ENCODE measurements at regions not wholly inside any gene's neighbourhood (a gene's known extent, or its start where the extent isn't known, plus 50 kb on each side); places are given as distances from the start of the nearest gene placed in this dataset.

DNA sequence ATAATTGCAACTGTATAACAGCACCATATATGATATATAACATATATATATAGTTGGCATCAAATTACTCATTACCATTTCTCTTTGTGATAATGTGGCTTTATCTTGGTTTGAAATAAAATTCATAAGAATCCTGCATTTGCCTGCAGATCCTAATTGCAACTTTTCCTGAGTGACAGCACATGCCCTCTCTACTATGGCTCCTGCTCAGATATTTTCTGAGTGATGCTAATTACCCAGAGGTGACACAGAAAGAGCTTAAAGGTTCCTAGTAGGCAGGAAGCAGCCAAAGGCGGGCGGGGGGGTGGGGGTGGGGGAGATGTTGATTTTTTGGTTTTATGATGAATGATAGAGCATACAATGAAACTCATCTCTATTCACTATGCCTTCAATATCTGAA lies 370.6 kb downstream of the MFSD1 start:
- Histone ChIP-seq H3F3A (replicated peaks; ENCODE audit: low read depth) (no peaks in the 10 kb centered on the region), H2AFZ (no peak overlapping the region), H3K36me3 (ENCODE audit: insufficient read depth) (no peaks in the 10 kb centered on the region), H3K79me2 (replicated peaks; ENCODE audit: insufficient read depth) (no peaks in the 10 kb centered on the region), H3K27me3 (ENCODE audit: insufficient read depth) (no peaks in the 10 kb centered on the region), H3K27ac (ENCODE audit: low read depth) (no peak overlapping the region), H3K4me1 (ENCODE audit: insufficient read depth) (no peaks in the 10 kb centered on the region), H3K4me2 (no peak overlapping the region), H3K4me3 (no peak overlapping the region), H3K9me2 (ENCODE audit: insufficient read depth) (0 out of 2 replicates have a peak, but pooled peaks cover 2% of the 10 kb centered on the region), H4K20me1 (replicated peaks; ENCODE audit: insufficient read depth) (no peaks in the 10 kb centered on the region)
- no peak overlapping the region for H3K4me3 Mint-ChIP-seq
- TF ChIP-seq CREB1 (CRISPR knock-in tag; IDR thresholded peaks at IDR 0.05; ENCODE audit: low read depth) (no peak), EZH2 (IDR thresholded peaks at IDR 0.05; ENCODE audit: low read depth, unreplicated experiment) (no peak), EZH2phosphoT487 (IDR thresholded peaks at IDR 0.05; ENCODE audit: unreplicated experiment) (no peak), ZNF331 (CRISPR knock-in tag; IDR thresholded peaks at IDR 0.05; ENCODE audit: low read depth) (no peak), POLR2AphosphoS5 (IDR thresholded peaks at IDR 0.05; ENCODE audit: low read depth) (no peak), ZNF114 (CRISPR knock-in tag; IDR thresholded peaks at IDR 0.05) (no peak), NANOG (IDR thresholded peaks at IDR 0.05; ENCODE audit: borderline replicate concordance) (no peak), STAT1 (IDR thresholded peaks at IDR 0.05; ENCODE audit: unreplicated experiment) (no peak), JUNB (IDR thresholded peaks at IDR 0.05; ENCODE audit: unreplicated experiment) (no peak)
- TF ChIP-seq, protein P1, sequence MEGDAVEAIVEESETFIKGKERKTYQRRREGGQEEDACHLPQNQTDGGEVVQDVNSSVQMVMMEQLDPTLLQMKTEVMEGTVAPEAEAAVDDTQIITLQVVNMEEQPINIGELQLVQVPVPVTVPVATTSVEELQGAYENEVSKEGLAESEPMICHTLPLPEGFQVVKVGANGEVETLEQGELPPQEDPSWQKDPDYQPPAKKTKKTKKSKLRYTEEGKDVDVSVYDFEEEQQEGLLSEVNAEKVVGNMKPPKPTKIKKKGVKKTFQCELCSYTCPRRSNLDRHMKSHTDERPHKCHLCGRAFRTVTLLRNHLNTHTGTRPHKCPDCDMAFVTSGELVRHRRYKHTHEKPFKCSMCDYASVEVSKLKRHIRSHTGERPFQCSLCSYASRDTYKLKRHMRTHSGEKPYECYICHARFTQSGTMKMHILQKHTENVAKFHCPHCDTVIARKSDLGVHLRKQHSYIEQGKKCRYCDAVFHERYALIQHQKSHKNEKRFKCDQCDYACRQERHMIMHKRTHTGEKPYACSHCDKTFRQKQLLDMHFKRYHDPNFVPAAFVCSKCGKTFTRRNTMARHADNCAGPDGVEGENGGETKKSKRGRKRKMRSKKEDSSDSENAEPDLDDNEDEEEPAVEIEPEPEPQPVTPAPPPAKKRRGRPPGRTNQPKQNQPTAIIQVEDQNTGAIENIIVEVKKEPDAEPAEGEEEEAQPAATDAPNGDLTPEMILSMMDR (conservative IDR thresholded peaks at IDR 0.05; ENCODE audit: low read depth in 2 of 2), result no peak
- TF ChIP-seq, protein P2, sequence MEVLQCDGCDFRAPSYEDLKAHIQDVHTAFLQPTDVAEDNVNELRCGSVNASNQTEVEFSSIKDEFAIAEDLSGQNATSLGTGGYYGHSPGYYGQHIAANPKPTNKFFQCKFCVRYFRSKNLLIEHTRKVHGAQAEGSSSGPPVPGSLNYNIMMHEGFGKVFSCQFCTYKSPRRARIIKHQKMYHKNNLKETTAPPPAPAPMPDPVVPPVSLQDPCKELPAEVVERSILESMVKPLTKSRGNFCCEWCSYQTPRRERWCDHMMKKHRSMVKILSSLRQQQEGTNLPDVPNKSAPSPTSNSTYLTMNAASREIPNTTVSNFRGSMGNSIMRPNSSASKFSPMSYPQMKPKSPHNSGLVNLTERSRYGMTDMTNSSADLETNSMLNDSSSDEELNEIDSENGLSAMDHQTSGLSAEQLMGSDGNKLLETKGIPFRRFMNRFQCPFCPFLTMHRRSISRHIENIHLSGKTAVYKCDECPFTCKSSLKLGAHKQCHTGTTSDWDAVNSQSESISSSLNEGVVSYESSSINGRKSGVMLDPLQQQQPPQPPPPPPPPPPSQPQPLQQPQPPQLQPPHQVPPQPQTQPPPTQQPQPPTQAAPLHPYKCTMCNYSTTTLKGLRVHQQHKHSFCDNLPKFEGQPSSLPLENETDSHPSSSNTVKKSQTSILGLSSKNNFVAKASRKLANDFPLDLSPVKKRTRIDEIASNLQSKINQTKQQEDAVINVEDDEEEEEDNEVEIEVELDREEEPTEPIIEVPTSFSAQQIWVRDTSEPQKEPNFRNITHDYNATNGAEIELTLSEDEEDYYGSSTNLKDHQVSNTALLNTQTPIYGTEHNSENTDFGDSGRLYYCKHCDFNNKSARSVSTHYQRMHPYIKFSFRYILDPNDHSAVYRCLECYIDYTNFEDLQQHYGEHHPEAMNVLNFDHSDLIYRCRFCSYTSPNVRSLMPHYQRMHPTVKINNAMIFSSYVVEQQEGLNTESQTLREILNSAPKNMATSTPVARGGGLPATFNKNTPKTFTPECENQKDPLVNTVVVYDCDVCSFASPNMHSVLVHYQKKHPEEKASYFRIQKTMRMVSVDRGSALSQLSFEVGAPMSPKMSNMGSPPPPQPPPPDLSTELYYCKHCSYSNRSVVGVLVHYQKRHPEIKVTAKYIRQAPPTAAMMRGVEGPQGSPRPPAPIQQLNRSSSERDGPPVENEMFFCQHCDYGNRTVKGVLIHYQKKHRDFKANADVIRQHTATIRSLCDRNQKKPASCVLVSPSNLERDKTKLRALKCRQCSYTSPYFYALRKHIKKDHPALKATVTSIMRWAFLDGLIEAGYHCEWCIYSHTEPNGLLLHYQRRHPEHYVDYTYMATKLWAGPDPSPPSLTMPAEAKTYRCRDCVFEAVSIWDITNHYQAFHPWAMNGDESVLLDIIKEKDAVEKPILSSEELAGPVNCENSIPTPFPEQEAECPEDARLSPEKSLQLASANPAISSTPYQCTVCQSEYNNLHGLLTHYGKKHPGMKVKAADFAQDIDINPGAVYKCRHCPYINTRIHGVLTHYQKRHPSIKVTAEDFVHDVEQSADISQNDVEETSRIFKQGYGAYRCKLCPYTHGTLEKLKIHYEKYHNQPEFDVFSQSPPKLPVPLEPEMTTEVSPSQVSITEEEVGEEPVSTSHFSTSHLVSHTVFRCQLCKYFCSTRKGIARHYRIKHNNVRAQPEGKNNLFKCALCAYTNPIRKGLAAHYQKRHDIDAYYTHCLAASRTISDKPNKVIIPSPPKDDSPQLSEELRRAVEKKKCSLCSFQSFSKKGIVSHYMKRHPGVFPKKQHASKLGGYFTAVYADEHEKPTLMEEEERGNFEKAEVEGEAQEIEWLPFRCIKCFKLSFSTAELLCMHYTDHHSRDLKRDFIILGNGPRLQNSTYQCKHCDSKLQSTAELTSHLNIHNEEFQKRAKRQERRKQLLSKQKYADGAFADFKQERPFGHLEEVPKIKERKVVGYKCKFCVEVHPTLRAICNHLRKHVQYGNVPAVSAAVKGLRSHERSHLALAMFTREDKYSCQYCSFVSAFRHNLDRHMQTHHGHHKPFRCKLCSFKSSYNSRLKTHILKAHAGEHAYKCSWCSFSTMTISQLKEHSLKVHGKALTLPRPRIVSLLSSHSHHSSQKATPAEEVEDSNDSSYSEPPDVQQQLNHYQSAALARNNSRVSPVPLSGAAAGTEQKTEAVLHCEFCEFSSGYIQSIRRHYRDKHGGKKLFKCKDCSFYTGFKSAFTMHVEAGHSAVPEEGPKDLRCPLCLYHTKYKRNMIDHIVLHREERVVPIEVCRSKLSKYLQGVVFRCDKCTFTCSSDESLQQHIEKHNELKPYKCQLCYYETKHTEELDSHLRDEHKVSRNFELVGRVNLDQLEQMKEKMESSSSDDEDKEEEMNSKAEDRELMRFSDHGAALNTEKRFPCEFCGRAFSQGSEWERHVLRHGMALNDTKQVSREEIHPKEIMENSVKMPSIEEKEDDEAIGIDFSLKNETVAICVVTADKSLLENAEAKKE (CRISPR knock-in tag; IDR thresholded peaks at IDR 0.05), result no peak
- TF ChIP-seq, protein P3, sequence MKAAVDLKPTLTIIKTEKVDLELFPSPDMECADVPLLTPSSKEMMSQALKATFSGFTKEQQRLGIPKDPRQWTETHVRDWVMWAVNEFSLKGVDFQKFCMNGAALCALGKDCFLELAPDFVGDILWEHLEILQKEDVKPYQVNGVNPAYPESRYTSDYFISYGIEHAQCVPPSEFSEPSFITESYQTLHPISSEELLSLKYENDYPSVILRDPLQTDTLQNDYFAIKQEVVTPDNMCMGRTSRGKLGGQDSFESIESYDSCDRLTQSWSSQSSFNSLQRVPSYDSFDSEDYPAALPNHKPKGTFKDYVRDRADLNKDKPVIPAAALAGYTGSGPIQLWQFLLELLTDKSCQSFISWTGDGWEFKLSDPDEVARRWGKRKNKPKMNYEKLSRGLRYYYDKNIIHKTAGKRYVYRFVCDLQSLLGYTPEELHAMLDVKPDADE (IDR thresholded peaks at IDR 0.05), result no peak
- TF ChIP-seq, protein P4, sequence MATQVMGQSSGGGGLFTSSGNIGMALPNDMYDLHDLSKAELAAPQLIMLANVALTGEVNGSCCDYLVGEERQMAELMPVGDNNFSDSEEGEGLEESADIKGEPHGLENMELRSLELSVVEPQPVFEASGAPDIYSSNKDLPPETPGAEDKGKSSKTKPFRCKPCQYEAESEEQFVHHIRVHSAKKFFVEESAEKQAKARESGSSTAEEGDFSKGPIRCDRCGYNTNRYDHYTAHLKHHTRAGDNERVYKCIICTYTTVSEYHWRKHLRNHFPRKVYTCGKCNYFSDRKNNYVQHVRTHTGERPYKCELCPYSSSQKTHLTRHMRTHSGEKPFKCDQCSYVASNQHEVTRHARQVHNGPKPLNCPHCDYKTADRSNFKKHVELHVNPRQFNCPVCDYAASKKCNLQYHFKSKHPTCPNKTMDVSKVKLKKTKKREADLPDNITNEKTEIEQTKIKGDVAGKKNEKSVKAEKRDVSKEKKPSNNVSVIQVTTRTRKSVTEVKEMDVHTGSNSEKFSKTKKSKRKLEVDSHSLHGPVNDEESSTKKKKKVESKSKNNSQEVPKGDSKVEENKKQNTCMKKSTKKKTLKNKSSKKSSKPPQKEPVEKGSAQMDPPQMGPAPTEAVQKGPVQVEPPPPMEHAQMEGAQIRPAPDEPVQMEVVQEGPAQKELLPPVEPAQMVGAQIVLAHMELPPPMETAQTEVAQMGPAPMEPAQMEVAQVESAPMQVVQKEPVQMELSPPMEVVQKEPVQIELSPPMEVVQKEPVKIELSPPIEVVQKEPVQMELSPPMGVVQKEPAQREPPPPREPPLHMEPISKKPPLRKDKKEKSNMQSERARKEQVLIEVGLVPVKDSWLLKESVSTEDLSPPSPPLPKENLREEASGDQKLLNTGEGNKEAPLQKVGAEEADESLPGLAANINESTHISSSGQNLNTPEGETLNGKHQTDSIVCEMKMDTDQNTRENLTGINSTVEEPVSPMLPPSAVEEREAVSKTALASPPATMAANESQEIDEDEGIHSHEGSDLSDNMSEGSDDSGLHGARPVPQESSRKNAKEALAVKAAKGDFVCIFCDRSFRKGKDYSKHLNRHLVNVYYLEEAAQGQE (IDR thresholded peaks at IDR 0.05; ENCODE audit: unreplicated experiment), result no peak
- H3K27ac Mint-ChIP-seq, result no peak overlapping the region
- DNase-seq (ENCODE audit: low spot score), result no peak
- no peaks in the 10 kb centered on the region for H3K36me3 Mint-ChIP-seq (ENCODE audit: low read depth)
- H3K27me3 Mint-ChIP-seq (ENCODE audit: insufficient read depth, low read depth, poor library complexity), result no peaks in the 10 kb centered on the region
- H3K9me3 Mint-ChIP-seq, result no peaks in the 10 kb centered on the region
- no peak for ATAC-seq
- no peaks in the 10 kb centered on the region for H3K4me1 Mint-ChIP-seq
